ENCODE measurements at regions not wholly inside any gene's neighbourhood (a gene's known extent, or its start where the extent isn't known, plus 50 kb on each side); places are given as distances from the start of the nearest gene placed in this dataset.
A peak's percentile ranks its signal among the peaks of the same experiment; 100 is the strongest.
"Not testable (repeated sequence)": the region's sequence is repeated elsewhere in the genome, so short reads cannot be mapped to it uniquely, and the experiment has no call there.

- no peak for DNase-seq (ENCODE audit: low read depth, low spot score)
These were observed 266.1 kb upstream of the ANXA10 start for GRCh38 chr4:167826281-167826680.

DNA sequence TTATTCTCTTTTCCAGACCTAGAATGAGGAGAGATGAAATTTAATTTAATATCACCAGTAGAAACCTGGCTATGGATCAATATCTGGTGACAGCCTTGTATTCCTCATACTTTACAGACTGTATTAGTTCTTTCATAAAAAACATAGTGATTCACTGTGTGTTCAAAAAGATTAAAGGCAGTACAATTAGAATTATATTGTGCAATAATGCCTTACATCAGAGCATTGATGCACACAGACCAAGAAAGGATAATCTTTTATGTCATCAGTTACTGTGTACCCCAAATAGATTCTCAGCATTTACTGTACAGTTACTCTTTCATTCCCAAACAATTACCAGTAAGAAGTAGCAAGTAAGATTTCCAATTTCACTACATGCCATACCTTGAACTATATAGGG is 260.5 kb upstream of the ANXA10 start:
- DNase-seq (ENCODE audit: low read depth, low spot score): no peak

- no peak for DNase-seq (ENCODE audit: low read depth, low spot score)
These were observed 253.7 kb upstream of the ANXA10 start for GRCh38 chr4:167838686-167839085.

DNA sequence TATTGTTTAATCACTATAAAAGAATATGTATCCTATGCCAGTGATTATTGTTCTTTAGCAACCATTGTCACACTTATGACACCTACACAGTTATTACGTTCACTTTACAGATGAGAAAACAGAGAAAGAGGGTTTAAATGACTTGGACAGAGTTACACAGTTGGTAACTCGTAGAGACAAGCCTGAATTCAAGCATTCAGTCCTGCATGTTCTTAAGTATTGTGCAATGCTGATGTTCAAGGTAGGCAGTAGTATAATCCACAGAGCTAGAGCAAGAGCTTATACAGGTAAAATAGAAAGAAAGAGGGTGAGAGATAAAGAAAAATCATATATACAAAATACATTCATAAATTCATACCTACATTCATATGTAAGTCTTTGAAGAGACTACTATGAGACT is 249.8 kb upstream of the ANXA10 start:
- DNase-seq (ENCODE audit: low read depth, low spot score): no peak

GRCh38 chr4:167854881-167855280 is 237.5 kb upstream of the ANXA10 start:
- DNase-seq (ENCODE audit: low read depth, low spot score): no peak

DNA sequence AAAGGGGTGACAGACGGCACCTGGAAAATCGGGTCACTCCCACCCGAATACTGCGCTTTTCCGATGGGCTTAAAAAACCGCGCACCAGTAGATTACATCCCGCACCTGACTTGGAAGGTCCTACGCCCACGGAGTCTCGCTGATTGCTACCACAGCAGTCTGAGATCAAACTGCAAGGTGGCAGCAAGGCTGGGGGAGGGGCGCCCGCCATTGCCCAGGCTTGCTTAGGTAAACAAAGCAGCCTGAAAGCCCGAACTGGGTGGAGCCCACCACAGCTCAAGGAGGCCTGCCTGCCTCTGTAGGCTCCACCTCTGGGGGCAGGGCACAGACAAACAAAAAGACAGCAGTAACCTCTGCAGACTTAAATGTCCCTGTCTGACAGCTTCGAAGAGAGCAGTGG is 234.2 kb upstream of the ANXA10 start:
- DNase-seq (ENCODE audit: low read depth, low spot score): not testable (repeated sequence)

DNA sequence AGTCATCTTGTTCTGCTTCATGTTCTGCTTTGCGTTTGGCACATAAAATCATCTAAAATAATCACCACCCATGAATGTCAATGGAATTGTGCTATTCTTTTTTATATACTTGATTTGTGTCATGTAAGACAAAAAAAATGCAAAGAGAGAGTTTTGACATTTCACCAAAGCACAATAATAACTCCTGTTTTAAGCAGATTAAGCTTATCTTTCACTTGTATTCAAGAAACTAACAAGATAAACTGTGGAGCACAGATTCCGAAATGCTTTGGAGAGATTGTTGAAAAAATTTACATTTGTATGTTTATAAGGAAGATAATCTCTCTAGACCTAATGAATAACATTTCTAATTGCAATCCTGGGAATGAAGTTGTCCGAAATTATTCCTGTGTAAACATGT is 225.1 kb upstream of the ANXA10 start:
- DNase-seq (ENCODE audit: low read depth, low spot score): no peak

DNA sequence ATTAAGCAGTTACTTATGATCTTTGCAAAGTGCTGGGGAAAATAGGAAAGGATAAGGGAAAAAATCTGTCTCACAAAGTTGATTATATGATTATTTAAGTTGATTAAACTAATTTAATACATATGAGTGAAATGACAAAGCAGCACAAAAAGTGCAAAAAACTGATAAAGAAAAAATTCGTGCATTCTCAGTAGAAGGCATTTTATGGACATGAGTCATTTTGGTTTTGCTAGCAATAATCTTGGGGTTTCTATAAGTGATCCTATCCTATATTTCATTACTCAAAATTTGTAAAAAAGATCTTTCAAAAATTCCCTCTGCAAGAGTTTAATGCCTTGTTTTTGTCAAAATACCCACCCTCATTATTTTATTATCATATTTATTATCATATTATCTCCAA is 224.2 kb upstream of the ANXA10 start:
- no peak for DNase-seq (ENCODE audit: low read depth, low spot score)

- DNase-seq (ENCODE audit: low read depth, low spot score): peak; percentile 6
These were observed 218.8 kb upstream of the ANXA10 start for GRCh38 chr4:167873496-167873895.

- not testable (repeated sequence) for DNase-seq (ENCODE audit: low read depth, low spot score)
These were observed 216.2 kb upstream of the ANXA10 start for GRCh38 chr4:167876091-167876490.

GRCh38 chr4:167877826-167878225 is 214.5 kb upstream of the ANXA10 start:
- not testable (repeated sequence) for DNase-seq (ENCODE audit: low read depth, low spot score)

DNA sequence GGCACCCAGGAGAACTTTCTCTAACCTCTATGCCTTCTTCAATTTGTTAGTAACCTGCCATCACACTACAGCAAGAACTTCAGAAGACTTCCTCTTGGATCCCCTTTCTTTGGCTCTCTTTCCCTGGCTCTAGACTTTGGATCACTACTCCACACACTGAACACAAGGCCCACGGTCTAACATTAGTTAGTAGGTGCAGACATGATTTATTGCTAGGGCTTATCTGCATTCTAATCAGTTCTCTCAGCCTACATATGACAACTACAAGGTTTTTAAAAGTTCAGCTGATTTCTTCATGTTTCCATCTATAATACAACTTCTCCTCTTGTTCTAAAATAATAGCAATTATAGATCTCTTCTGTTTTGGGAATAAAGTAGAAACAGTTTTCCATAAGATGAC is 209.1 kb upstream of the ANXA10 start:
- DNase-seq (ENCODE audit: low read depth, low spot score): no peak

DNA sequence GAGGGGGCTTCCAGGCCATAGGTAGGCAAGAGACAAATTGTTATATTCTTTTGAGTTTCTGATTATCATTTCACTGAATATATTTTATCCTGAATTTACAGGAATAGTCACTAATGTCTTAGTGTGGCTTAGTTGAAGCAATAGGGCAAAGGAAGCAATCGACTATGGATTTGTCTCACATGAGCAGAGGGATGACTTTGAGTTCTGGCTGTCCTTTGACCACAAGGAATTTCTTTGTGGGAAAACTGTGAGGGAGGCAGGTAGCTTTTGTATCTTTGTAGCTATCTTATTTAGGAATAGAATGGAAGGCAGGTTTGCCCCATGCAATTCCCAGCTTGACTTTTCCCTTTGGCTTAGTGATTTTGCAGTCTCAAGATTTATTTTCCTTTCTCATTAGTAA is 207.3 kb upstream of the ANXA10 start:
- no peak for DNase-seq (ENCODE audit: low read depth, low spot score)

- no peak for DNase-seq (ENCODE audit: low read depth, low spot score)
These were observed 206.5 kb upstream of the ANXA10 start for GRCh38 chr4:167885872-167886271.

- no peak for DNase-seq (ENCODE audit: low read depth, low spot score)
These were observed 204.6 kb upstream of the ANXA10 start for GRCh38 chr4:167887726-167888125.

DNA sequence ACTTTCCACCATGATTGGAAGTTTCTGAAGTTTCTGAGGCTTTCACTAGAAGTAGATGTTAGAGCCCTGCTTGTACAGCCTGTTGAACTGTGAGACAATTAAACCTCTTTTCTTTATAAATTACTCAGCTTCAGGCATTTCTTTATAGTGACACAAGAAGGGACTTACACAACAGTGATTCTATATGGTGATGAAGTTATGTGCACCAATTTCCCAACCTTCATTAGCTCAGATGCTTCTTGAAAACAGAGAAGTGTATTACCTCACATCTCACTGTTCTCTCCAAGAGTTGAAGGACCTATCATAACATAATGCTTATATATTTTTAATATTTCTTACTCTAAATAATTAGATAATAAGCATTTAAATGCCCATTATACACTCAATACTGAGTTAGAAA is 202.1 kb upstream of the ANXA10 start:
- no peak for DNase-seq (ENCODE audit: low read depth, low spot score)

GRCh38 chr4:167893531-167893930 is 198.8 kb upstream of the ANXA10 start:
- DNase-seq (ENCODE audit: low read depth, low spot score): no peak

DNA sequence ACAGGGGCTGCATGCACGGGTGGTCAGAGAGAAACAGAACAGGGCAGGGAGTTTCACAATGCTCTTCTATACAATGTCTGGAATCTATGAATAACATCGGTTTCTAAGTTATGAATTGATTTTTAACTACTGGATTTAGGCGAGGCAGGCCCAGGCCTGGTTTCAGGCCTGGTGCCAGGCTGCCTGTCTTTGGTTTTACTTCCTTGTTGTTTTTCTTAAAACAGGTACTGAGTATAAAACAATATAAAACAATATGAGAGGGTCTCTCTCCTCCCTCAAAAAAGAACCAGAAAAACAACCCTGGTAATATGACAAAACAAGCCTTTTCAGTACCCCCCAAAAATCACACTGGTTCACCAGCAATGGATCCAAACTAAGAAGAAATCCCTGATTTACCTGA is 196.1 kb upstream of the ANXA10 start:
- DNase-seq (ENCODE audit: low read depth, low spot score): peak; percentile 12

DNA sequence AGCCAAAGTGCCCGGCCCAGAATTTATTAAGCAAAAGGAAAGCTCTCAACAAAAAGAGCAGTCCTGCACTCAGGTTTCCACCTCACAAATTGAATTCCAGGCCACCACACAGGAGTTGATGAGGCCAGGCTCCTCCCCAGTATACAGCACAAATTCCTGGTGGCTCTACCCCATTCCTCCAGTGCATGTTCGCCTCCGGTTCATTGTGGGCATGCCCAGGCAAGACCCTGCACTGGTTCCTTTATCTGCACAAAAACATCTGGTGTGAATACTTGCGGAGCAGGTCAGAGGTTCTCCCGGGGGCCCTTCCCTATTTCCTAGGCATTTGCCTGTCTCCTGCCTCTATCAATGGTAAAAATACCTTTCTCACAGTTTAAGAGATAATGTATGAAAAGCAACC is 195.2 kb upstream of the ANXA10 start:
- DNase-seq (ENCODE audit: low read depth, low spot score): peak; percentile 65

DNA sequence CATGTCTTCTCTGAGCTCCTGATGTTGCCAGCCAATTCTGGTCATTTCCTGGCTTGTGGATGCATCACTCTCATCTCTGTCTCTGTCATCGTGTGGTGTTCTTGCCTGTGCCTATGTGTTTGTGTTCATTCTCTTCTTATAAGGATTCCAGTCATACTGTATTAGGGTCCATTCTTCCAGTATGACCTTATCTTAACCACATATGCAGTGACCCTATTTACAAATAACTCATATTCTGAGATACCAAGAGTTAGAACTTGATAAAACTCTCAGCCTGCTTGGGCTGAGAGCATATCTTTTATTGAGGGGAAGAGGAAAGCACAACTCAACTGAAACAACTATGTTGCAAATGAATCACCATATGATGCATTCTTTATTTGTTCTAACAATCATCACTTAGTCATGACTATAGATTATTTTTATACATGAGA is 189.0 kb upstream of the ANXA10 start:
- DNase-seq (ENCODE audit: low read depth, low spot score): peak; percentile 16

DNA sequence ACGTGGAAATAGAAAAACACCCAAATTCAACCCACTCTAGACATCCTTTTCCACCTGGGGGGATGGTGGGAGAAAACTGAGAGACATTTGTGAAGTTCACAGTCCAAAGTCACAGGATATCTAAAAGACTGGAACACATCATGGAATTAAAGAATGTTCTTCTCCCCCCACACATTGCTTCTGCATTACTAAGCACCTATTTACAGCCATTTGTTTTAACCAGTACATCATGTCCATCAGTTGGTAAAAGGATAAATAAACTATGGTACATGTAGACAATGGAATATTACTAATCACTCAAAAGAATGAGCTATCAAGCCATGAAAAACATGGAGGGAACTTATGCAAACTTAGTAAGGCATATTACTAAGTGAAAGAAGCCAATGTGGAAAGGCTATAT is 185.5 kb upstream of the ANXA10 start:
- no peak for DNase-seq (ENCODE audit: low read depth, low spot score)

DNA sequence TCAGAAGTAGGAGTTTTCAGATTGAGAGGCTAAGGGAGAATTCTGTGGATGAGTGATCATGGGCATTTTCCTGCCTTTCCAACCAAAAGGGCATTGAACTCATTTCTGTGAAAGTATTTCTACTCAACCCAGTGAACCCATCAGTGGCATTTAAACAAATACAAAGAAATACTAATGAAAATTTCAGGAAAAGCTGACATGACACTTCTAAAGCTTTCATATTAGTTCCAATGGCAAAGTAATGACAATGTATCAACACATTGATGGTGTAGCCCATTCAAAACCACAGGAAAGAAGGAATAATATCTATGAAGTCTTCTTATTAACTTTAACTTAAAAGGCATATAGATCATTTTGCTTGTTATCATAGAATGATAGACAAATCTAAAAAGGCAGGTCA is 183.5 kb upstream of the ANXA10 start:
- DNase-seq (ENCODE audit: low read depth, low spot score): no peak

- not testable (repeated sequence) for DNase-seq (ENCODE audit: low read depth, low spot score)
These were observed 179.8 kb upstream of the ANXA10 start for GRCh38 chr4:167912535-167912934.

DNA sequence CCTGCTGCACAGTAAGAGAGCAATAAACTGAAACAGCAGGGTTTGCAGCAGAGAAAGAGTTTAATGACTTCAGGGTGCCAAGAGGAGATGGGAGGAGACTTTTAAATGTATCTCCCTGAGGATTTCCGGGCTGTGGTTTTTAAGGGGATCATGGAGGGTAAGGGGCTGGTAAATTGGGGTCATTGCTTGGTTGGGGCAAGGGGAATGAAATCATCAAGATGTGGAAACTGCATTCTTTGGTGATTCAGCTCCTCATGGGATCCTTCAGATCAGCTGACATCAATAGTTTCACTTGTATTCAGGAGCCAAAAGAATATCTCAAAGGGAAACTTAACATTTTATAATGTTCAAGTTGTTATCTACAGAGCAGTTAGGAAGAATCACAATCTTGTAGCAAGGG is 174.3 kb upstream of the ANXA10 start:
- DNase-seq (ENCODE audit: low read depth, low spot score): no peak

GRCh38 chr4:167930166-167930565 is 162.2 kb upstream of the ANXA10 start:
- no peak for DNase-seq (ENCODE audit: low read depth, low spot score)
